ENCODE measurements at regions not wholly inside any gene's neighbourhood (a gene's known extent, or its start where the extent isn't known, plus 50 kb on each side); places are given as distances from the start of the nearest gene placed in this dataset.
"Not testable (repeated sequence)": the region's sequence is repeated elsewhere in the genome, so short reads cannot be mapped to it uniquely, and the experiment has no call there.

- DNase-seq (ENCODE audit: low read depth): no peak
Observed at GRCh38 chr5:159645179-159645846, 271.0 kb upstream of the ADRA1B start.

- no peak for DNase-seq (ENCODE audit: low read depth)
Observed at GRCh38 chr5:159650803-159651202, 265.5 kb upstream of the ADRA1B start.

GRCh38 chr5:159655757-159656409, 260.4 kb upstream of the ADRA1B start:
- no peak for DNase-seq (ENCODE audit: low read depth)

- no peak for DNase-seq (ENCODE audit: low read depth)
Observed at GRCh38 chr5:159657298-159657697, 259.0 kb upstream of the ADRA1B start.

- no peak for DNase-seq (ENCODE audit: low read depth)
Observed at GRCh38 chr5:159657771-159658170, 258.5 kb upstream of the ADRA1B start.

GRCh38 chr5:159658266-159658925, 257.9 kb upstream of the ADRA1B start:
- DNase-seq (ENCODE audit: low read depth): no peak

GRCh38 chr5:159660401-159660800, 255.9 kb upstream of the ADRA1B start:
- DNase-seq (ENCODE audit: low read depth): no peak

GRCh38 chr5:159663986-159664385, 252.3 kb upstream of the ADRA1B start:
- DNase-seq (ENCODE audit: low read depth): no peak

GRCh38 chr5:159667286-159667685, 249.0 kb upstream of the ADRA1B start:
- DNase-seq (ENCODE audit: low read depth): no peak

GRCh38 chr5:159668556-159668955, 247.7 kb upstream of the ADRA1B start:
- no peak for DNase-seq (ENCODE audit: low read depth)

GRCh38 chr5:159669559-159669958, 246.7 kb upstream of the ADRA1B start:
- DNase-seq (ENCODE audit: low read depth): no peak

GRCh38 chr5:159671886-159672285, 244.4 kb upstream of the ADRA1B start:
- no peak for DNase-seq (ENCODE audit: low read depth)

- DNase-seq (ENCODE audit: low read depth): no peak
Observed at GRCh38 chr5:159673538-159673937, 242.7 kb upstream of the ADRA1B start.

- no peak for DNase-seq (ENCODE audit: low read depth)
Observed at GRCh38 chr5:159678657-159679392, 237.5 kb upstream of the ADRA1B start.

- DNase-seq (ENCODE audit: low read depth): no peak
Observed at GRCh38 chr5:159680095-159680494, 236.2 kb upstream of the ADRA1B start.

GRCh38 chr5:159681661-159682060, 234.6 kb upstream of the ADRA1B start:
- no peak for DNase-seq (ENCODE audit: low read depth)

GRCh38 chr5:159682623-159683022, 233.7 kb upstream of the ADRA1B start:
- DNase-seq (ENCODE audit: low read depth): no peak

GRCh38 chr5:159687892-159688291, 228.4 kb upstream of the ADRA1B start:
- DNase-seq (ENCODE audit: low read depth): not testable (repeated sequence)

- no peak for DNase-seq (ENCODE audit: low read depth)
Observed at GRCh38 chr5:159695741-159696294, 220.5 kb upstream of the ADRA1B start.

GRCh38 chr5:159697530-159697929, 218.8 kb upstream of the ADRA1B start:
- no peak for DNase-seq (ENCODE audit: low read depth)

GRCh38 chr5:159698322-159698721, 218.0 kb upstream of the ADRA1B start:
- DNase-seq (ENCODE audit: low read depth): no peak

- DNase-seq (ENCODE audit: low read depth): no peak
Observed at GRCh38 chr5:159700016-159700415, 216.3 kb upstream of the ADRA1B start.
